GM19324 (cell line): ENCODE measurements at regions not wholly inside any gene's neighbourhood (a gene's known extent, or its start where the extent isn't known, plus 50 kb on each side); places are given as distances from the start of the nearest gene placed in this dataset.

Experiments used
- ATAC-seq: cut with Tn5 transposase; IDR thresholded peaks from one replicate; pipeline ENCODE4 v1.9.1; 2021; ENCODE audit warnings: mild to moderate bottlenecking, moderate library complexity; ENCODE audit not compliant: unreplicated experiment, low FRiP score

GRCh38 chr10:83233691-83234090 lies 905.6 kb upstream of the GHITM start:
- no peak for ATAC-seq

GRCh38 chr10:83248106-83248631 lies 891.1 kb upstream of the GHITM start:
- no peak for ATAC-seq

- ATAC-seq, result no peak
These were observed 888.9 kb upstream of the GHITM start for GRCh38 chr10:83250396-83250795.

- ATAC-seq, result no peak
These were observed 887.1 kb upstream of the GHITM start for GRCh38 chr10:83252169-83252568.

- ATAC-seq, result no peak
These were observed 886.7 kb upstream of the GHITM start for GRCh38 chr10:83252596-83252995.

- ATAC-seq, result no peak
These were observed 886.2 kb upstream of the GHITM start for GRCh38 chr10:83253011-83253671.

GRCh38 chr10:83254698-83255097 lies 884.6 kb upstream of the GHITM start:
- ATAC-seq, result no peak

GRCh38 chr10:83262434-83262833 lies 876.9 kb upstream of the GHITM start:
- no peak for ATAC-seq

GRCh38 chr10:83272666-83273434 lies 866.5 kb upstream of the GHITM start:
- ATAC-seq, result no peak

- no peak for ATAC-seq
These were observed 865.2 kb upstream of the GHITM start for GRCh38 chr10:83274088-83274487.

- ATAC-seq, result no peak
These were observed 862.3 kb upstream of the GHITM start for GRCh38 chr10:83276971-83277370.

GRCh38 chr10:83283151-83283550 lies 856.2 kb upstream of the GHITM start:
- ATAC-seq, result no peak

- ATAC-seq, result no peak
These were observed 851.9 kb upstream of the GHITM start for GRCh38 chr10:83287374-83287773.

- no peak for ATAC-seq
These were observed 849.9 kb upstream of the GHITM start for GRCh38 chr10:83289373-83289772.

GRCh38 chr10:83289948-83290347 lies 849.4 kb upstream of the GHITM start:
- ATAC-seq, result no peak

GRCh38 chr10:83301732-83302131 lies 837.6 kb upstream of the GHITM start:
- ATAC-seq, result no peak

- ATAC-seq, result no peak
These were observed 836.7 kb upstream of the GHITM start for GRCh38 chr10:83302623-83303022.

- ATAC-seq, result no peak
These were observed 828.6 kb upstream of the GHITM start for GRCh38 chr10:83310688-83311087.

- ATAC-seq, result no peak
These were observed 826.7 kb upstream of the GHITM start for GRCh38 chr10:83312570-83312969.

GRCh38 chr10:83332690-83333089 lies 806.6 kb upstream of the GHITM start:
- ATAC-seq, result no peak

GRCh38 chr10:83333566-83333965 lies 805.7 kb upstream of the GHITM start:
- no peak for ATAC-seq

GRCh38 chr10:83343676-83344075 lies 795.6 kb upstream of the GHITM start:
- no peak for ATAC-seq
